ENCODE measurements at regions not wholly inside any gene's neighbourhood (a gene's known extent, or its start where the extent isn't known, plus 50 kb on each side); places are given as distances from the start of the nearest gene placed in this dataset.

GRCh38 chr11:113634940-113635575 is 71.0 kb downstream of the TMPRSS5 start:
- intact Hi-C loops (cut with micrococcal nuclease): no loop called here

GRCh38 chr11:113632981-113633380 is 73.1 kb downstream of the TMPRSS5 start:
- intact Hi-C loops (cut with micrococcal nuclease): no loop called here

- intact Hi-C loops (cut with micrococcal nuclease): no loop called here
Observed at GRCh38 chr11:113629562-113629961, 76.5 kb downstream of the TMPRSS5 start.

GRCh38 chr11:113628912-113629311 is 77.2 kb downstream of the TMPRSS5 start:
- intact Hi-C loops (cut with micrococcal nuclease): no loop called here

GRCh38 chr11:113627946-113628345 is 78.2 kb downstream of the TMPRSS5 start:
- intact Hi-C loops (cut with micrococcal nuclease): no loop called here

GRCh38 chr11:113627297-113627696 is 78.8 kb downstream of the TMPRSS5 start:
- intact Hi-C loops (cut with micrococcal nuclease): no loop called here

- intact Hi-C loops (cut with micrococcal nuclease): no loop called here
Observed at GRCh38 chr11:113626736-113627135, 79.4 kb downstream of the TMPRSS5 start.

GRCh38 chr11:113623114-113623513 is 83.0 kb downstream of the TMPRSS5 start:
- intact Hi-C loops (cut with micrococcal nuclease): no loop called here

GRCh38 chr11:113618360-113618759 is 87.7 kb downstream of the TMPRSS5 start:
- intact Hi-C loops (cut with micrococcal nuclease): no loop called here

GRCh38 chr11:113615773-113616172 is 90.3 kb downstream of the TMPRSS5 start:
- intact Hi-C loops (cut with micrococcal nuclease): no loop called here

- intact Hi-C loops (cut with micrococcal nuclease): no loop called here
Observed at GRCh38 chr11:113615098-113615497, 91.0 kb downstream of the TMPRSS5 start.

GRCh38 chr11:113614097-113614496 is 92.0 kb downstream of the TMPRSS5 start:
- intact Hi-C loops (cut with micrococcal nuclease): no loop called here

- intact Hi-C loops (cut with micrococcal nuclease): no loop called here
Observed at GRCh38 chr11:113613619-113614018, 92.5 kb downstream of the TMPRSS5 start.

- intact Hi-C loops (cut with micrococcal nuclease): no loop called here
Observed at GRCh38 chr11:113604186-113604585, 101.9 kb downstream of the TMPRSS5 start.

- intact Hi-C loops (cut with micrococcal nuclease): no loop called here
Observed at GRCh38 chr11:113603277-113604059, 102.6 kb downstream of the TMPRSS5 start.

GRCh38 chr11:113602483-113602882 is 103.6 kb downstream of the TMPRSS5 start:
- intact Hi-C loops (cut with micrococcal nuclease): no loop called here

GRCh38 chr11:113596658-113597057 is 109.5 kb downstream of the TMPRSS5 start:
- intact Hi-C loops (cut with micrococcal nuclease): no loop called here

GRCh38 chr11:113595810-113596594 is 110.1 kb downstream of the TMPRSS5 start:
- intact Hi-C loops (cut with micrococcal nuclease): no loop called here

GRCh38 chr11:113593698-113594308 is 112.3 kb downstream of the TMPRSS5 start:
- intact Hi-C loops (cut with micrococcal nuclease): loop anchor here (5.0 kb wide), 1 partner anchor 283 kb away; the partner anchor contains the start of gene USP28

GRCh38 chr11:113591117-113591516 is 115.0 kb downstream of the TMPRSS5 start:
- intact Hi-C loops (cut with micrococcal nuclease): loop anchor here (5.0 kb wide), 1 partner anchor 286 kb away; the partner anchor contains the start of gene USP28

- intact Hi-C loops (cut with micrococcal nuclease): loop anchor here (2.0 to 10.0 kb wide), 8 partner anchors 25 to 625 kb away; no protein-coding TSS in a partner anchor
Observed at GRCh38 chr11:113587308-113587739, 112.1 kb upstream of the DRD2 start.
